Upper lobe of left lung (tissue), 4 donors: ENCODE measurements at regions not wholly inside any gene's neighbourhood (a gene's known extent, or its start where the extent isn't known, plus 50 kb on each side); places are given as distances from the start of the nearest gene placed in this dataset.

Source experiments
- EP300 ChIP-seq, 4 donors: sonication (generic); formaldehyde crosslinking; IDR thresholded peaks; one replicate each; pipeline ENCODE4 v1.5.1; 2017; ENCODE audit warnings: antibody characterized with exemption in 4 of 4, control low read depth in 2 of 4
- POLR2A ChIP-seq, 4 donors: fragments of 450-650 bp; IDR thresholded peaks; one replicate each; pipeline ENCODE4 v1.5.1; 2016 to 2017; ENCODE audit warnings: antibody characterized with exemption in 4 of 4, mild to moderate bottlenecking in 2 of 4
- POLR2AphosphoS5 ChIP-seq, 2 donors: sonication (generic); formaldehyde crosslinking; IDR thresholded peaks; one replicate each; pipeline ENCODE4 v1.5.1; 2017; ENCODE audit warnings: antibody characterized with exemption in 2 of 2
- TF ChIP-seq, protein P1 (sequence below), 6 experiments: fragments of 450-650 bp in 4 of 6; fragments of 200-600 bp in 2 of 6; sonication (generic) in 2 of 6; IDR thresholded peaks; one replicate each; pipeline ENCODE4 v1.5.1; 2016 to 2019; ENCODE audit warnings: antibody characterized with exemption in 6 of 6

DNA sequence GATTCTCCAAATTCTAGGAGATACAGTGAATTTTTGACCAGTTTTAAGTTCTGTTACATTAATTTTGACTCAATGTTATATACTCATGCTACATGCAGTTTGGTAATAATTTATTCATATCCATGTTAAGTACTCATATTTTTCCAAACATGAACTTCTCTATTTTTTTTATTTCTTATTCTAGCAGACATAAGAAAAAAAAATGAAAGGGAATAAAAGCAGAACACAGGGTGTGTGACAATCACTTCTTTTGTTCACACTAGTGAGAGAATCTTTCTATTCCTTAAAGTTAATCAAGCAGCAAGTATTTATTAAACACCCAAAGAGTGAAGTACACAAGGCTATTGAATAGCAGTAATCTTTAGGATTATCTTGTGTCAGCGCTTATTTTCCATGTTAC lies 171.1 kb upstream of the ATP2B1 start:
- TF ChIP-seq POLR2A (IDR thresholded peaks at IDR 0.05), result no peak
- TF ChIP-seq, protein P1, sequence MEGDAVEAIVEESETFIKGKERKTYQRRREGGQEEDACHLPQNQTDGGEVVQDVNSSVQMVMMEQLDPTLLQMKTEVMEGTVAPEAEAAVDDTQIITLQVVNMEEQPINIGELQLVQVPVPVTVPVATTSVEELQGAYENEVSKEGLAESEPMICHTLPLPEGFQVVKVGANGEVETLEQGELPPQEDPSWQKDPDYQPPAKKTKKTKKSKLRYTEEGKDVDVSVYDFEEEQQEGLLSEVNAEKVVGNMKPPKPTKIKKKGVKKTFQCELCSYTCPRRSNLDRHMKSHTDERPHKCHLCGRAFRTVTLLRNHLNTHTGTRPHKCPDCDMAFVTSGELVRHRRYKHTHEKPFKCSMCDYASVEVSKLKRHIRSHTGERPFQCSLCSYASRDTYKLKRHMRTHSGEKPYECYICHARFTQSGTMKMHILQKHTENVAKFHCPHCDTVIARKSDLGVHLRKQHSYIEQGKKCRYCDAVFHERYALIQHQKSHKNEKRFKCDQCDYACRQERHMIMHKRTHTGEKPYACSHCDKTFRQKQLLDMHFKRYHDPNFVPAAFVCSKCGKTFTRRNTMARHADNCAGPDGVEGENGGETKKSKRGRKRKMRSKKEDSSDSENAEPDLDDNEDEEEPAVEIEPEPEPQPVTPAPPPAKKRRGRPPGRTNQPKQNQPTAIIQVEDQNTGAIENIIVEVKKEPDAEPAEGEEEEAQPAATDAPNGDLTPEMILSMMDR (IDR thresholded peaks at IDR 0.05), result no peak
- TF ChIP-seq POLR2AphosphoS5 (IDR thresholded peaks at IDR 0.05), result no peak
- TF ChIP-seq EP300 (IDR thresholded peaks at IDR 0.05), result no peak
